ENCODE measurements at regions not wholly inside any gene's neighbourhood (a gene's known extent, or its start where the extent isn't known, plus 50 kb on each side); places are given as distances from the start of the nearest gene placed in this dataset.

GRCh38 chr16:6557353-6558023 is 775.2 kb upstream of the RBFOX1 start:
- no peaks in the 10 kb centered on the region for H3K27me3 ChIP-seq
- no peak for DNase-seq (ENCODE audit: extremely low spot score in 2 of 2)
- no peak overlapping the region for H3K27ac ChIP-seq
- no peak overlapping the region for H3K4me3 ChIP-seq
- H3K36me3 ChIP-seq = no peaks in the 10 kb centered on the region
- intact Hi-C loops (cut with DNase I) = no loop called here
- H3K4me1 ChIP-seq = no peaks in the 10 kb centered on the region
- H3K9me3 ChIP-seq = no peaks in the 10 kb centered on the region
- TF ChIP-seq POLR2A (IDR thresholded peaks at IDR 0.05) (no peak), POLR2AphosphoS5 (IDR thresholded peaks at IDR 0.05; ENCODE audit: insufficient read depth in 1 of 2, low read depth in 1 of 2) (no peak), CTCF (IDR thresholded peaks at IDR 0.05) (no peak)

- no peak overlapping the region for H3K27ac ChIP-seq
- no peak for TF ChIP-seq CTCF (IDR thresholded peaks at IDR 0.05)
- no peak for TF ChIP-seq POLR2AphosphoS5 (IDR thresholded peaks at IDR 0.05; ENCODE audit: insufficient read depth in 1 of 2, low read depth in 1 of 2)
- no peak for TF ChIP-seq POLR2A (IDR thresholded peaks at IDR 0.05)
- intact Hi-C loops (cut with DNase I) = no loop called here
- no peaks in the 10 kb centered on the region for H3K9me3 ChIP-seq
- H3K4me3 ChIP-seq = no peak overlapping the region
- H3K36me3 ChIP-seq = no peaks in the 10 kb centered on the region
- DNase-seq (ENCODE audit: extremely low spot score in 2 of 2) = no peak
- H3K27me3 ChIP-seq = no peaks in the 10 kb centered on the region
- no peaks in the 10 kb centered on the region for H3K4me1 ChIP-seq
These were observed 783.2 kb upstream of the RBFOX1 start for GRCh38 chr16:6549415-6549814.

GRCh38 chr16:6548507-6548906 is 784.1 kb upstream of the RBFOX1 start:
- no peaks in the 10 kb centered on the region for H3K36me3 ChIP-seq
- intact Hi-C loops (cut with DNase I) = no loop called here
- TF ChIP-seq CTCF (IDR thresholded peaks at IDR 0.05) (no peak), POLR2A (IDR thresholded peaks at IDR 0.05) (no peak), POLR2AphosphoS5 (IDR thresholded peaks at IDR 0.05; ENCODE audit: insufficient read depth in 1 of 2, low read depth in 1 of 2) (no peak)
- H3K27ac ChIP-seq = no peak overlapping the region
- H3K9me3 ChIP-seq = no peaks in the 10 kb centered on the region
- H3K4me1 ChIP-seq = no peaks in the 10 kb centered on the region
- H3K4me3 ChIP-seq = no peak overlapping the region
- no peak for DNase-seq (ENCODE audit: extremely low spot score in 2 of 2)
- no peaks in the 10 kb centered on the region for H3K27me3 ChIP-seq

- Histone ChIP-seq H3K4me3 (no peak overlapping the region), H3K4me1 (no peaks in the 10 kb centered on the region), H3K36me3 (no peaks in the 10 kb centered on the region), H3K27me3 (no peaks in the 10 kb centered on the region), H3K9me3 (no peaks in the 10 kb centered on the region), H3K27ac (no peak overlapping the region)
- TF ChIP-seq POLR2AphosphoS5 (IDR thresholded peaks at IDR 0.05; ENCODE audit: insufficient read depth in 1 of 2, low read depth in 1 of 2) (no peak), POLR2A (IDR thresholded peaks at IDR 0.05) (no peak), CTCF (IDR thresholded peaks at IDR 0.05) (no peak)
- intact Hi-C loops (cut with DNase I) = no loop called here
- no peak for DNase-seq (ENCODE audit: extremely low spot score in 2 of 2)
These were observed 785.5 kb upstream of the RBFOX1 start for GRCh38 chr16:6547131-6547530.

- no peak for DNase-seq (ENCODE audit: extremely low spot score in 2 of 2)
- H3K9me3 ChIP-seq = no peaks in the 10 kb centered on the region
- H3K4me3 ChIP-seq = no peak overlapping the region
- intact Hi-C loops (cut with DNase I) = no loop called here
- no peaks in the 10 kb centered on the region for H3K36me3 ChIP-seq
- TF ChIP-seq POLR2AphosphoS5 (IDR thresholded peaks at IDR 0.05; ENCODE audit: insufficient read depth in 1 of 2, low read depth in 1 of 2) (no peak), CTCF (IDR thresholded peaks at IDR 0.05) (no peak), POLR2A (IDR thresholded peaks at IDR 0.05) (no peak)
- no peaks in the 10 kb centered on the region for H3K27me3 ChIP-seq
- no peaks in the 10 kb centered on the region for H3K4me1 ChIP-seq
- H3K27ac ChIP-seq = no peak overlapping the region
These were observed 787.3 kb upstream of the RBFOX1 start for GRCh38 chr16:6545329-6545728.

Data from vagina (tissue), 2 donors.